ENCODE measurements at regions not wholly inside any gene's neighbourhood (a gene's known extent, or its start where the extent isn't known, plus 50 kb on each side); places are given as distances from the start of the nearest gene placed in this dataset.

GRCh38 chr19:27815985-27816384 lies 1397.0 kb downstream of the UQCRFS1 start:
- TF ChIP-seq CTCF (IDR thresholded peaks at IDR 0.05): no peak
- no peak for TF ChIP-seq POLR2A (IDR thresholded peaks at IDR 0.05)
